ENCODE measurements at regions not wholly inside any gene's neighbourhood (a gene's known extent, or its start where the extent isn't known, plus 50 kb on each side); places are given as distances from the start of the nearest gene placed in this dataset.

DNA sequence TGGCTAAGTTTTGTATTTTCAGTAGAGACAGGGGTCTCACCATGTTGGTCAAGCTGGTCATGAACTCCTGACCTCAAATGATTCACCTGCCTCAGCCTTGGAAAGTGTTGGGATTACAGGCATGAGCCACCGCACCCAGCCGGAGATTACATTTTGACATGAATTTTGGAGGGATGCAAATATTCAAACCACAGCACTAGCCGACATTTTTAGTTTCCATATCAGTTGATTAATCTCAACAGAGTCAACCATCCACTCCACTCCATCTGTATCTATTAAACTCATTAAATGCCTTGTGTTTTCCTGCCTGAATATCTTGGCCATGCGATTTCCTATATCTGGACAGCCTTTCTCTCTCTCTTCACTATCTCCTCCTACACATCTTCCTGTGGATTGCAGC, 64.1 kb upstream of the PDGFRA start:
- WGBS, 5 donors = 89 to 95% (median 92%) methylated on average over 4 of the region's 4 CpGs
- H3K27me3 ChIP-seq = no peaks in the 10 kb centered on the region
- H3K27ac ChIP-seq = no peak overlapping the region
- H3K36me3 ChIP-seq = no peaks in the 10 kb centered on the region
- no peak for DNase-seq
- no peak for TF ChIP-seq POLR2A (IDR thresholded peaks at IDR 0.05)
- TF ChIP-seq, protein P1, sequence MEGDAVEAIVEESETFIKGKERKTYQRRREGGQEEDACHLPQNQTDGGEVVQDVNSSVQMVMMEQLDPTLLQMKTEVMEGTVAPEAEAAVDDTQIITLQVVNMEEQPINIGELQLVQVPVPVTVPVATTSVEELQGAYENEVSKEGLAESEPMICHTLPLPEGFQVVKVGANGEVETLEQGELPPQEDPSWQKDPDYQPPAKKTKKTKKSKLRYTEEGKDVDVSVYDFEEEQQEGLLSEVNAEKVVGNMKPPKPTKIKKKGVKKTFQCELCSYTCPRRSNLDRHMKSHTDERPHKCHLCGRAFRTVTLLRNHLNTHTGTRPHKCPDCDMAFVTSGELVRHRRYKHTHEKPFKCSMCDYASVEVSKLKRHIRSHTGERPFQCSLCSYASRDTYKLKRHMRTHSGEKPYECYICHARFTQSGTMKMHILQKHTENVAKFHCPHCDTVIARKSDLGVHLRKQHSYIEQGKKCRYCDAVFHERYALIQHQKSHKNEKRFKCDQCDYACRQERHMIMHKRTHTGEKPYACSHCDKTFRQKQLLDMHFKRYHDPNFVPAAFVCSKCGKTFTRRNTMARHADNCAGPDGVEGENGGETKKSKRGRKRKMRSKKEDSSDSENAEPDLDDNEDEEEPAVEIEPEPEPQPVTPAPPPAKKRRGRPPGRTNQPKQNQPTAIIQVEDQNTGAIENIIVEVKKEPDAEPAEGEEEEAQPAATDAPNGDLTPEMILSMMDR (IDR thresholded peaks at IDR 0.05) = no peak
- TF ChIP-seq POLR2AphosphoS5 (IDR thresholded peaks at IDR 0.05) = no peak
- no peak for TF ChIP-seq EP300 (IDR thresholded peaks at IDR 0.05)
- intact Hi-C loops (cut with DNase I; ENCODE audit: low total_unique reads) = no loop called here
- peaks cover 0 to 9% (median 4%) of the 10 kb centered on the region in 4 donors for H3K9me3 ChIP-seq
- no peaks in the 10 kb centered on the region for H3K4me1 ChIP-seq
- no peak overlapping the region for H3K4me3 ChIP-seq

DNA sequence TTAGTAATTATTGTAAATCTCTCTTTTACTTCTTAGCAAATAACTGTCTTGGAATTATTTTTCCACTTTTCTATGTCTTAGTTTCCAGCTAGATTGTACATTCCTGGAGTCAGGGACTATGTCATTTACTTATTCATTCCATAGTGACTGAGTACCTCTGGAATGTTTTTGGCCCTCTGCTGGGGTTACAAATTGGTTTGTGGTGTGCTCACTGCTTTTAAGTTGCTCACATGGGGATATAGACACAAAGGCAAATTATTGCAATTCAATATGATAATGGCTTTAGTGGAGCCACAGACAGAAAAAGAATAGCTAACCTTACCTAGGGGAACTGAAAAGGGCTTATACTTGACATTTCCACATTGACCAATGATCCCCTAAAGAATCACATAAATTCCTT, 63.7 kb upstream of the PDGFRA start:
- Histone ChIP-seq H3K27ac (no peak overlapping the region), H3K4me3 (no peak overlapping the region), H3K9me3 (peaks cover 0 to 6% (median 0%) of the 10 kb centered on the region in 4 donors), H3K27me3 (no peaks in the 10 kb centered on the region), H3K36me3 (no peaks in the 10 kb centered on the region), H3K4me1 (no peaks in the 10 kb centered on the region)
- DNase-seq = peak in 1 of 2 donors; percentile 55
- intact Hi-C loops (cut with DNase I; ENCODE audit: low total_unique reads) = no loop called here
- TF ChIP-seq POLR2AphosphoS5 (IDR thresholded peaks at IDR 0.05) (no peak), POLR2A (IDR thresholded peaks at IDR 0.05) (no peak), EP300 (IDR thresholded peaks at IDR 0.05) (no peak)
- TF ChIP-seq, protein P1 (IDR thresholded peaks at IDR 0.05) = no peak

DNA sequence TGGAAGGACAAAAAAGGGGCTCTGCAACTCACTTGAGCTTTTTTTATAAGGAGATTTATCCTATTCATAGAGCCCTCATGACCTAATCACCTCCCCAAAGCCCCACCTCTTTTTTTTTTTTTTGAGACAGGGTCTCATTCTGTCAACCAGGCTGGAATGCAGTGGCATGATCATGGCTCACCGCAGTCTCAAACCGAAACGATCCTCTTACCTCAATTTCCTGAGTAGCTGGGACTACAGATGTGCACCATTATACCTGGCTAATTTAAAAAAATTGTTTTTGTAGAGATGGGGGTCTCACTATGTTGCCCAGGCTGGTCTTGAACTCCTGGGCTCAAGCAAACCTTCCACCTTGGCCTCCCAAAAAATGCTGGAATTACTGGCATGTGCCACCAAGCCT, 61.6 kb upstream of the PDGFRA start:
- TF ChIP-seq EP300 (IDR thresholded peaks at IDR 0.05) (no peak), POLR2A (IDR thresholded peaks at IDR 0.05) (no peak), POLR2AphosphoS5 (IDR thresholded peaks at IDR 0.05) (no peak)
- TF ChIP-seq, protein P1 (IDR thresholded peaks at IDR 0.05) = no peak
- H3K9me3 ChIP-seq = no peaks in the 10 kb centered on the region
- no peak overlapping the region for H3K27ac ChIP-seq
- intact Hi-C loops (cut with DNase I; ENCODE audit: low total_unique reads) = no loop called here
- H3K36me3 ChIP-seq = no peaks in the 10 kb centered on the region
- H3K27me3 ChIP-seq = no peaks in the 10 kb centered on the region
- WGBS, 5 donors = 78 to 93% (median 86%) methylated on average over 3 of the region's 3 CpGs
- H3K4me1 ChIP-seq = no peaks in the 10 kb centered on the region
- no peak overlapping the region for H3K4me3 ChIP-seq
- no peak for DNase-seq

DNA sequence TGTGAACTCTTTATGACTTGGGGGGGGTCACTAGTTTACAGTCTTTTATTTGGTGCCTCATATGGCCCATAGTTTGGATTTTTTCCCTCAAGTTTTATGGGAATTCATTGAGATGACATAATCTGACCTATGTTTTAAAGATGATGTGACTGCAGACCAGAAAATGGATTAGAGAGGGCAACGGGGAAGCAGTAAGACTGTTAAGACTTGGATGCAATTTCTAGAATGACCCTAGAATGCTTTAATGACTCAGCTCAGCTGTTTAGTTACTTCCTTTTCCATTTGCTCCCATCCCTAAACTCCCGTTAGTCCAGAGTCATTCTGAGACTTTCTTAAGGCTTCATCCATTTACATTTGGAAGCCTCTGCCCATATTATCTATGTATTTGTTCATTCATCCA, 59.9 kb upstream of the PDGFRA start:
- TF ChIP-seq EP300 (IDR thresholded peaks at IDR 0.05) = no peak
- Histone ChIP-seq H3K4me3 (no peak overlapping the region), H3K27me3 (no peaks in the 10 kb centered on the region), H3K4me1 (no peaks in the 10 kb centered on the region), H3K9me3 (no peaks in the 10 kb centered on the region), H3K27ac (no peak overlapping the region), H3K36me3 (no peaks in the 10 kb centered on the region)
- WGBS, 5 donors = 58 to 66% (median 60%) methylated on average over 2 of the region's 2 CpGs
- DNase-seq = no peak
- intact Hi-C loops (cut with DNase I; ENCODE audit: low total_unique reads) = no loop called here

DNA sequence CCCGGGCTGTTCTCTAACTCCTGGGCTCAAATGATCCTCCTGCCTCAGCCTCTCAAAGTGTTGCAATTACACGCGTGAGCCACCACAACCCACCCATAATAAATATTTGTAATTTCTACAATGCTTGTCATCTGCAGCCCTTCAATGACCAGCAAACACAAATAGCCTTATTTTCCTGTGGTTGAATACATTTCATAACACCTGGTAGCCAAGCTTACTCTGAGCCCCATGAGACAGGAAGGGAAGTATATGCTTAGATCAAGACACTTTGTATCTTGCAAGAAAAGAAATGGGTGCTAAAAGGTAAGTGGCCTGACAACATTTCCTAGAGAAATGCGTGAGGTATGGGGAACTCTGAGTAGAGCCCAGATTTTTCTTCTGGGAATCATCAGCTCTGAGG, 56.9 kb upstream of the PDGFRA start:
- no peak overlapping the region for H3K4me3 ChIP-seq
- WGBS, 5 donors = 71 to 85% (median 83%) methylated on average over 4 of the region's 4 CpGs
- H3K4me1 ChIP-seq = no peaks in the 10 kb centered on the region
- DNase-seq = no peak
- H3K9me3 ChIP-seq = peaks cover 0 to 7% (median 0%) of the 10 kb centered on the region in 4 donors
- TF ChIP-seq EP300 (IDR thresholded peaks at IDR 0.05) (no peak), POLR2AphosphoS5 (IDR thresholded peaks at IDR 0.05) (no peak), POLR2A (IDR thresholded peaks at IDR 0.05) (no peak)
- TF ChIP-seq, protein P1 (IDR thresholded peaks at IDR 0.05) = no peak
- no peaks in the 10 kb centered on the region for H3K27me3 ChIP-seq
- intact Hi-C loops (cut with DNase I; ENCODE audit: low total_unique reads) = no loop called here
- no peaks in the 10 kb centered on the region for H3K36me3 ChIP-seq
- H3K27ac ChIP-seq = no peak overlapping the region

All from stomach (tissue), 8 donors.